ENCODE measurements at regions not wholly inside any gene's neighbourhood (a gene's known extent, or its start where the extent isn't known, plus 50 kb on each side); places are given as distances from the start of the nearest gene placed in this dataset.

DNA sequence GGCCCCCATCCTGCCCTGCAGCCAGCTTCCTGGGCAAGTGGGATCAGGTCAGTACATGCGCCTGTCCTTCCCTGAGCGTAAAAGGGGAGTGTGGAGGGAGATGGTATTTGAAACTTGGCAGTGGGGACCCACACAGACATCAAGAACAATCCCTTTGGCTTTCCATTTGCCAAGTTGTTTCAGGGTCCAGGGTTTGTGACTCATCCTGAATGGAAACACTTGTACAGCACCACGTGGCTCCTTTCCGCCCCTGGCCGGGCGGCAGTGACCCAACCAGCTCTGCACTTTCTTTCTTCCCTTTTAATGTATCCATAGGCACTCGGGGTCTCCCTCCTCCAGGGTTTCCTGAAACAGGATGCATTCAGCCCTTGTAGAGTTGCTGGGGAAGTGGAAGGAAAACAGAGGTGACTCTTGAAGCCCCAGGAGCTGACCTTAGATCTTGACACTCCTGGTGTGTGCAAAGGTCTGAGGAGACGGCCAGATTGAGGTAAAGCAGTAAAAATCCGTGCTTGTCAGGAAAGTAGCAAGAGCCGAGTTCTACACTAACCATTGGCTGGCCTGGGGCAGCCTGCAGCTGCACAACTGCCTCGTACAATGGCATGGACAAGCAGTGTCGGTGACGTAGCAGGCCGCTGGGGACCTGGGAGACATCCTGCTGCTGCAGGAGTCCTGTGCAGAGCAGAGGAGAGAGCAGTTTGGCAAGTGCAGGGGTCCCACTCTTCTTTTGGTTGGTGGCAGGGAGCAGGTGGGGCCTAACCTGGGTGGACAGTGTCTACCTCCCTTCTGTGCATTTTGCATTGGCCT is 189.8 kb downstream of the SNX19 start:
- dilution Hi-C loops (cut with MboI; ENCODE audit: extremely low pct_ligation_motif_present, low sequenced_read_pairs): no loop called here

DNA sequence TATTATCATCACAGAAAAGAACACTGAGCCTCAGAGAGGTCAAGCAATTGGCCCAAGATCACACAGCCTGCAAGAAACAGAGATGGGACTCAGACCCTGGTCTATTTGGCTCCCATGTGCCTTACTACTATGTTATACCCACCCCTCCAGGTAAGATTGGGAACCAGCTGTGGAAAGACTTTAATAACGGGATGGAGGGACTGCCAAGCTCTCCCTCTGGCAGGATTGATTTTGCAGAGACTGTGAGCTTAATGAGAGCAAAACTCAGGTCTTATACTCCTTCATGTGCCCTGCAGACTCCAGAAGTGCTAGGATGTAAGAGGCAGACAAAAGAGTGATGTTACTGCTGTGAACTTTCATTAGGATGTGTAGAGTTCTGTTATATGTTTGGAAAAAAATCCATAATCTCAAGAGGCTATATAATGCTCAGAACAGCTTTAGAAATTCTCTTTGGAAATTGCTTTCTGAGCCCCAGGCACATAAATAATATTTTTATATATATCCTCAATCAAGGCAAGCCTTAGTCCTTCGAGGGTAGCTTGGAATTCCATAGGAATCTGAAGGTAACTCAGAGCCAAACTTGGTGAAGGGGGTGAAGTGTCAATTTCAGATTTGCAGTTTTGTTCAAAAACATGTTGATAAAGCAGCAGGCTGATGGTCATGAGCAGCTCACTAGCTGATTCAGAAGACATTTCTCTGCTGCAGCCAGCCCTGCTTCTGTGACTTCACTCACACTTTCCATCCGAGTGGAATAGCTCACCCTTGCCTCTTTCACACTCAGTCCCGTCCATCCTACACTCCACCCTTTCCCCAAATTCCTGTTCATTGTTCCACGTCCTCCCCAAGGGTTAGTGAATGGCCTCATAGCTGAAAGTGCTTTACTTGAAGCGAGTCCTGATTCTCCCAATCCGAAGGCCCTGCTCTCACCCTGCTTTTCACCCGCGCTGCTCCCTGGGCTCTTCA is 188.8 kb downstream of the SNX19 start:
- no peak overlapping the region for H3K9ac ChIP-seq (ENCODE audit: control insufficient read depth, extremely low read depth, insufficient read depth, low read length)
- DNase-seq (ENCODE audit: low read depth, low spot score) (no peak), FAIRE-seq (no peak)
- H3K9me1 ChIP-seq (ENCODE audit: control insufficient read depth, extremely low read depth, insufficient read depth, low read length): no peaks in the 10 kb centered on the region
- H3K79me2 ChIP-seq (ENCODE audit: control insufficient read depth, insufficient read depth, low read length): no peaks in the 10 kb centered on the region
- H3K27me3 ChIP-seq (ENCODE audit: control insufficient read depth, extremely low read depth, insufficient read depth, low read length): no peaks in the 10 kb centered on the region
- H3K9me3 ChIP-seq (ENCODE audit: control insufficient read depth, low read depth, low read length): peaks cover 2% of the 10 kb centered on the region
- no peak for TF ChIP-seq EZH2 (IDR thresholded peaks at IDR 0.05; ENCODE audit: low read length)
- no peak for TF ChIP-seq CTCF (optimal IDR thresholded peaks at IDR 0.05 in 1 of 3, IDR thresholded peaks at IDR 0.05 in 1 of 3, conservative IDR thresholded peaks at IDR 0.05 in 1 of 3; ENCODE audit: extremely low read depth in 1 of 3, insufficient read depth in 2 of 3, low read length in 3 of 3)
- H4K20me1 ChIP-seq (ENCODE audit: control insufficient read depth, extremely low read depth, insufficient read depth, low read length): no peaks in the 10 kb centered on the region
- H2AFZ ChIP-seq (ENCODE audit: control insufficient read depth, low read length): no peak overlapping the region
- dilution Hi-C loops (cut with MboI; ENCODE audit: extremely low pct_ligation_motif_present, low sequenced_read_pairs): no loop called here
- H3K27ac ChIP-seq (ENCODE audit: control insufficient read depth, insufficient read depth, low read length): no peak overlapping the region
- peaks cover 11% of the 10 kb centered on the region for H3K4me1 ChIP-seq (ENCODE audit: control insufficient read depth, extremely low read depth, insufficient read depth, low read length)
- H3K4me3 ChIP-seq (ENCODE audit: control insufficient read depth in 2 of 3, extremely low read depth in 1 of 3, insufficient read depth in 2 of 3, low read depth in 1 of 3, low read length in 3 of 3): no peak overlapping the region
- no peak overlapping the region for H3K4me2 ChIP-seq (ENCODE audit: control insufficient read depth, extremely low read depth, insufficient read depth, low read depth, low read length)
- no peaks in the 10 kb centered on the region for H3K36me3 ChIP-seq (ENCODE audit: control insufficient read depth in 2 of 2, extremely low read depth in 1 of 2, insufficient read depth in 2 of 2, low read length in 2 of 2)

More for the DNA sequence above, 189.8 kb downstream of the SNX19 start:
- Histone ChIP-seq H3K79me2 (ENCODE audit: control insufficient read depth, insufficient read depth, low read length) (no peaks in the 10 kb centered on the region), H3K9me3 (ENCODE audit: control insufficient read depth, low read depth, low read length) (peaks cover 2% of the 10 kb centered on the region), H4K20me1 (ENCODE audit: control insufficient read depth, extremely low read depth, insufficient read depth, low read length) (no peaks in the 10 kb centered on the region), H3K36me3 (ENCODE audit: control insufficient read depth in 2 of 2, extremely low read depth in 1 of 2, insufficient read depth in 2 of 2, low read length in 2 of 2) (no peaks in the 10 kb centered on the region), H3K9ac (ENCODE audit: control insufficient read depth, extremely low read depth, insufficient read depth, low read length) (no peak overlapping the region), H3K4me2 (ENCODE audit: control insufficient read depth, extremely low read depth, insufficient read depth, low read depth, low read length) (no peak overlapping the region), H3K27ac (ENCODE audit: control insufficient read depth, insufficient read depth, low read length) (no peak overlapping the region), H3K27me3 (ENCODE audit: control insufficient read depth, extremely low read depth, insufficient read depth, low read length) (no peaks in the 10 kb centered on the region), H3K9me1 (ENCODE audit: control insufficient read depth, extremely low read depth, insufficient read depth, low read length) (no peaks in the 10 kb centered on the region), H2AFZ (ENCODE audit: control insufficient read depth, low read length) (no peak overlapping the region), H3K4me3 (ENCODE audit: control insufficient read depth in 2 of 3, extremely low read depth in 1 of 3, insufficient read depth in 2 of 3, low read depth in 1 of 3, low read length in 3 of 3) (no peak overlapping the region), H3K4me1 (ENCODE audit: control insufficient read depth, extremely low read depth, insufficient read depth, low read length) (peaks cover 16% of the 10 kb centered on the region)
- FAIRE-seq: no peak
- no peak for TF ChIP-seq CTCF (optimal IDR thresholded peaks at IDR 0.05 in 1 of 3, IDR thresholded peaks at IDR 0.05 in 1 of 3, conservative IDR thresholded peaks at IDR 0.05 in 1 of 3; ENCODE audit: extremely low read depth in 1 of 3, insufficient read depth in 2 of 3, low read length in 3 of 3)
- TF ChIP-seq EZH2 (IDR thresholded peaks at IDR 0.05; ENCODE audit: low read length): no peak
- no peak for DNase-seq (ENCODE audit: low read depth, low spot score)
